KOPT-K1 (cell line): ENCODE measurements at regions not wholly inside any gene's neighbourhood (a gene's known extent, or its start where the extent isn't known, plus 50 kb on each side); places are given as distances from the start of the nearest gene placed in this dataset.

Experiments used
- H3K27ac ChIP-seq: fragments of 200-600 bp; sonication (generic); 2 replicates; pipeline ENCODE4 v1.5.1; 2016; ENCODE audit warnings: antibody characterized with exemption, mild to moderate bottlenecking, low read depth, low read length; ENCODE audit not compliant: poor library complexity, severe bottlenecking
- H3K36me3 ChIP-seq: fragments of 200-600 bp; sonication (generic); 2 replicates; pipeline ENCODE4 v1.5.1; 2017; ENCODE audit warnings: antibody characterized with exemption, mild to moderate bottlenecking, low read length, moderate library complexity; ENCODE audit not compliant: insufficient read depth
- H3K9me3 ChIP-seq: fragments of 200-600 bp; sonication (generic); 2 replicates; pipeline ENCODE4 v1.5.1; 2017; ENCODE audit warnings: antibody characterized with exemption, low read length, mild to moderate bottlenecking; ENCODE audit not compliant: insufficient read depth, poor library complexity, severe bottlenecking

- Histone ChIP-seq H3K36me3 (no peaks in the 10 kb centered on the region), H3K27ac (no peak overlapping the region), H3K9me3 (no peaks in the 10 kb centered on the region)
These were observed 2306.6 kb upstream of the AGA start for GRCh38 chr4:179748837-179749236.

DNA sequence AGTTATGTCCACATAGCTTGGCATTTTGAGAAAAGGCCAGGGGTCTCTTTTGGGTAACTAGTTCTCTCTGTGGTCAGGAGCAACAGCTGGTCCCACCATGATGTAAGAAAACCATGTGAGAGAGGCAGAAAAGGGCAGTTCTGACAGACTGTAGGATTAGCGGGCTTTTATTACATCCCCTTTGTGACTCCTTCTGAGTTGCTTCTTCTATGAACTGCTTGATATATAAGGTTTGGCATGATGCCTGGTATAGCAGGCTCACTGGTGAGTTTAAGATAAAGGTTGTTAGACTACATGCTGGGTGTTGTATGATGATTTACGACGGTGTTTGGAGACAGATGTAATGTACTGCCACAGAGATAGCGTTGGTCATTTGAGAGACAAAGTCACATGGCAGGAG is 2308.1 kb upstream of the AGA start:
- no peak overlapping the region for H3K27ac ChIP-seq
- no peaks in the 10 kb centered on the region for H3K9me3 ChIP-seq
- H3K36me3 ChIP-seq, result no peaks in the 10 kb centered on the region

- Histone ChIP-seq H3K27ac (no peak overlapping the region), H3K9me3 (no peaks in the 10 kb centered on the region)
These were observed 2309.4 kb upstream of the AGA start for GRCh38 chr4:179751669-179752068.

DNA sequence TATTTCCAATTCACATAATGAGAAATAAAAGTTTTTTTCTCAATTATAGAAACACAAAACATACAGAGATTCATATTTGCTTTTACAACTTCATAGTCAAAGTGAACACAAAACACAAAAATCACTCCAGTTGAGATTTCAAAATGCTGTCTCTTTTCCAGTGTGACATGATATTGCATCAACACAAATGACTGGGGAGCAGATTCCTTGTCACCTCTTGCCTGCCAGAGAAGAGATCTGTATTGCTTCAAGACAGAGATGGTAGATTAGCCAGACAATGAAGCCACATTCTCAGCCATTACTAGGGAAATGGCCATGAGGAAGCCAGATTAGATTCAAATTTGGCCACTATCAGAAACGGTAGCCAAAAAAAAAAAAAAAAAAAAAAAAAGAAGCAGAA is 2313.1 kb upstream of the AGA start:
- no peaks in the 10 kb centered on the region for H3K9me3 ChIP-seq
- H3K27ac ChIP-seq, result no peak overlapping the region
- H3K36me3 ChIP-seq, result no peaks in the 10 kb centered on the region

More at GRCh38 chr4:179751669-179752068, 2309.4 kb upstream of the AGA start:
- no peaks in the 10 kb centered on the region for H3K36me3 ChIP-seq

DNA sequence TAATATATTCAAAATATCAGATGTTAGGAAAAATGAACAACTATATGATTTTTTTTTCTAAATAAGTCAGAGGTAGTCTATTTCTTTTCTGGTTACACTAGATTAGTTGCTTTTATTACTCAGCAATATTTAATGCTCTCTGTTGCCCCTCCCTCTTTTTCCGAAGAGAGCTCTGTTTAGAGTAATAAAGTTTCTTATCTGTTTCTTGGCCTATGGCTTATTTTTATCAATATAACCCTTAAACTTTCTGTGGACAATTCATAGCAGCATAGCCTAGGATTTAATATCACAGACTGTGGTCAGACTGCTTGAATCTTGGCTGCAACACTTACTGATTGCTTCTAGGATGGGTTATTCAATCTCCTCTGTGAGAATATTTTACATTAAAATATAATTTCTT is 2315.4 kb upstream of the AGA start:
- Histone ChIP-seq H3K36me3 (no peaks in the 10 kb centered on the region), H3K9me3 (no peaks in the 10 kb centered on the region), H3K27ac (no peak overlapping the region)

DNA sequence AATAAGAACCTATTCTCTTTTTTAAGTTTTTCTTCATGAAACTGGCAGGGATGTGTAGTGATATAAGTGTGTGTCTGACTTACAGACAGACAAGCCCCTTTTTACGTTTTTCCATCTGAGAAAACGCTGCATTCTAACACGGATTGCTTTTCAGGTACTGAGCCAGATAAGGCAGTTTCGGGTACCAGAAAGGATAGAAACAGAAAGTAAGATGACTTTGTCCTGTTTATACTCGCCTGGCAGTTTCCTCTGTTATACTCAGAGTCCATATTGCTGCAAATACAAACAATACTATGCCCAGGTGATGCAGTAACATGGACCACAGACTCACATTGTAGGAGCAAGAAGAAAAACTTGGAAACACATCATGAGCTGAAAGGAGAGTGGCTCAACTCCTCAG is 2320.6 kb upstream of the AGA start:
- no peaks in the 10 kb centered on the region for H3K9me3 ChIP-seq
- no peak overlapping the region for H3K27ac ChIP-seq
- H3K36me3 ChIP-seq, result no peaks in the 10 kb centered on the region

DNA sequence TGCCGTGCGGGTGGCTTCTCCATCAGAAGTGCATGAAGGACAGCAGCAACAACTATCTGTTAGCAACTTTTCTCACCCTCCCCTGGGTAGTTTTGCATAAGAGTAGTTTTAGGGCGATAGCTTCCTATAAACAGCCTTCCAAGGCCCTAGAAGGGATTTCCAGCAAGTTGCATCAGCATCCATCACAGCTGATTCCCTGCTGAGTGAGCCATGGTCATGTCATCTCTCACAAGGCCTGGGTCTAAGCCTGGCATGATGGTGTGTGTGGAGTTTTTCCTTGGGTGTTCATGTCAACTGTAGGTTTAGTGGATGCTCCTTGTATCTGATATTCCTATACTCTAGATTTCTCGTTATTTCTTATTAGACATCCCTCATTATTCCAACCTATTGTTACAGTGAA is 2324.7 kb upstream of the AGA start:
- Histone ChIP-seq H3K27ac (no peak overlapping the region), H3K9me3 (no peaks in the 10 kb centered on the region), H3K36me3 (no peaks in the 10 kb centered on the region)

- H3K9me3 ChIP-seq, result no peaks in the 10 kb centered on the region
- no peak overlapping the region for H3K27ac ChIP-seq
- no peaks in the 10 kb centered on the region for H3K36me3 ChIP-seq
These were observed 2326.8 kb upstream of the AGA start for GRCh38 chr4:179768996-179769395.

DNA sequence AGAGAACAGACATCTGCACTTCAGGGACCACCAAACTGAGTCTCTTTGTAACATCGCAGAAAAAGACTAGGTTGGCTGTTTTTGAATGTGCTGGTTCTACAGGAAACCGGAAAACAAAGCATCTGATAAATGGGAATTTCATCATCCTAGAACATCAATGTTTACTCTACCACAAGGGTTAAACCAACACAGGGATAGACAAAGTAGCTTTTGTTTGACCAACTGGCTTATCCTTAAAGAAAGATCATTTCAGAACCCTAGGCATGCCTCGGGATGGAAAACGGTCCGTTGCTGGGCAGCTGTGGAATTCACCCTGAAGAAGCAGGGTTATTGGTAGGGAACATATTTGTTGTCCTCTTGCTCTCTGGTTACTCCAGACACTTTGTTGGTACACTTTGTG is 2355.5 kb upstream of the AGA start:
- H3K9me3 ChIP-seq, result no peaks in the 10 kb centered on the region
- H3K27ac ChIP-seq, result no peak overlapping the region
- no peaks in the 10 kb centered on the region for H3K36me3 ChIP-seq

DNA sequence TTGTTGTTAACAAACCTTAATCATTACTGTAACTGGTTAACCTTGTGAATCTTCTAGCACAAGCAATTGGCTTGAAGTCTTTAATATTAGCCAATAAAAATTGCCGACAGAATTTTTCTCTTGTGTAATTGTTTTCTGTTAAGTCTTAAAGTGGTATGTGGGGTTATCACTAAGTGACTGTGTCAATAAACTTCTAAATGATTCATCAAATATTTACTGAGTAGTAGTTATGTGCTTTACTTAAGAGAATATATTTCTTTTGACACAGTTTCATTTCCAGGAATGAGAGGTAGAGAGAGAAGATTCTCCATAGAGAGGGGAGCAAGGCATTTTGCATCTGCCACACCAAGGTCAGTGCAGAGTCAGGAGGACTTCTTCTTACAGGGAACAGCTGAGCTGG is 2361.6 kb upstream of the AGA start:
- no peaks in the 10 kb centered on the region for H3K9me3 ChIP-seq
- no peaks in the 10 kb centered on the region for H3K36me3 ChIP-seq
- no peak overlapping the region for H3K27ac ChIP-seq

DNA sequence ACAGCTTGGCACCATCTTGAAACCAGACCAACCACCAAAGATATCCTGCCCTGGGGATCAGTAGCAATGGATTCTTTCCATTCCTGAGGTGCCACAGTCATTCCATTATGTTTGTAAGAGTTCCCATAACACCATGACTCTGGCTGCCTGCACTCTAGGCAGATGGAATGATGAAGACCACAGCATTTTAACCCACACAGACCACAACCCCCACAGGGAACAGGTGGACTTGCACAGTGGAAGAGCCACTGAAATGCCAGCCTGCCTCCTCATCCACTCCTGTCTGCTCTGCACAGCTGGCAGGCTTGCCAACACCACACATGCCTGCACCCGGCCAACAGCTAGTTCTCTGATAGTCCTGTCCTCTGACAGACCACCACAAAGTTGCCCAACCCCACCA is 2362.2 kb upstream of the AGA start:
- Histone ChIP-seq H3K36me3 (no peaks in the 10 kb centered on the region), H3K27ac (no peak overlapping the region), H3K9me3 (no peaks in the 10 kb centered on the region)

- no peaks in the 10 kb centered on the region for H3K36me3 ChIP-seq
- no peak overlapping the region for H3K27ac ChIP-seq
- no peaks in the 10 kb centered on the region for H3K9me3 ChIP-seq
These were observed 2375.1 kb upstream of the AGA start for GRCh38 chr4:179817317-179817716.

- H3K36me3 ChIP-seq, result no peaks in the 10 kb centered on the region
- H3K27ac ChIP-seq, result no peak overlapping the region
- no peaks in the 10 kb centered on the region for H3K9me3 ChIP-seq
These were observed 2381.1 kb upstream of the AGA start for GRCh38 chr4:179823342-179823741.

DNA sequence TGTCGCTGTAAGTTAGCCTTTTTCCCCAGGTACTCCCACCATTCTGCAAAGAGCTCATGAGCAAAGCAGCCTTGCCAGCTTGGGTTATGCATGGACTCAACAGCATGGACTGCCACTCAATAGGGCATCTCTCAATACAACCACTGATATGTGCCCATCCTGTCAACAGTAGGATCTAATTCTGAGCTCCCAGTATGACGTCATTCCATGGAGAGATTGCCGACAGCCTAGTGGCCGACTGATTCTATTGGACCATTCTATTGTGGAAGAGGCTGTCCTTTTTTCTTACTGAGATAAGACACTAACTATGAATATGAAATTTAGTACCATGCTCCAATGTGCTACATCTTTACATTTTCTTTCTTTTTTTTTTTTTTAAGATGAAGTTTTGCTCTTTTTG is 2389.0 kb upstream of the AGA start:
- Histone ChIP-seq H3K27ac (no peak overlapping the region), H3K36me3 (no peaks in the 10 kb centered on the region), H3K9me3 (no peaks in the 10 kb centered on the region)

DNA sequence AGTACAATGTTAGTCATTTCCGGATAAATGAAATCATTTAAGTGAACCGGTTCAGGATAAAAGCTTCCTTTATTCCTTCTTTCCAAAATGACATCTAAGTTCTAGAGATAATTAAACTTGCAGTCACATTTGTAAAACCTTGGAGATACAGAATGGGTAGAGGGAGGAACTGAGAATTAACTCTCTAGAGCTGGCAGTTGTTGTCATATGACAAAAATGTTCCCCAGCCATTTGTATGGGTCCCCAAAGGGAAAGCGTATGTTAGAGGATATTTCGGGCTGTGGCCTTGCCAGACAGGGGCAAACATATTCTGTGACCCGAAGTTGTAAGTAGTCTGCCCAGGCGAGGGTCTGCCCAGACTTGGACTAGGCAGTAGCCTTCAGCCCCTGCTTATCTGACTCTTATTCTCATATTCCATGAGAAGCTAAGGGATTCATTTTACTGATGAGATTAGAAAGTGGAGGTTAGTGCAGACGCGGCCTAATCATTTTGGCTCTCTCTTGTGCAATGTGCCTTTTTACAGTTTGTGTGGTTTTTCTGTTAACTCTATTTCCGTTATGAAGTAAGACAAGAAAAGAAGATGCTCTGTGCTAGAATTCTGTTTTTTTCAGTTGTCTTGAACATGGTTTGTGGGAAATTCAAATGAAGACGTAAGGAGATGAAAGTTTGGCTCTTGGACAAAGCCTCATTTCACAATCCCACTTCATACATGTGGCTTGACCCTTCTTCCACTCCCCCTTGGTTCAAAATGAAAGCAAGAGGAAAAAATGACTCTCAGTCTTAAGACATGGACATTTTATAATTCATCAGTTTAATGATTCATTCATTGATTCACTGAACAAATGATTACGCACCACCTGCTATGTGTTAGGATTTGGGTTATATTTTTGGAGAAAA is 2394.2 kb upstream of the AGA start:
- Histone ChIP-seq H3K9me3 (no peaks in the 10 kb centered on the region), H3K27ac (no peak overlapping the region)

DNA sequence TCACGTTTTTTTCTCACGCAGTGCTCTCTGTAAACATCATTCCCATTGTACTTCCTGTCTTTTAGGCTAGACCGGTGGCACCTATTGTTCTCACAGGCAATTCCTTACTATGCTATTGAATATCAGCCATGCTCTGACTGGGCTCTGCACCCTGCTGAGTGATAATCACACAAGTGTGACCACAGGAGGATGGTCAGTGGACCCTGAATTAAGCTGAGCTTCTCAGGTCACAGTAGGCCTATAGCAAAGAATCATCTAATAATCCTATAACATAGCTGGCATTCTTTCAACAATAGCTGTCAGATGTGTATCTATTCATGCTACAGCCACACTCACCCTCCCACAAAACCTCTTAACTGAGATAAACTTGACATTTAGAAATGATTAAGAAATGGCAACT is 2399.8 kb upstream of the TENM3 start:
- no peaks in the 10 kb centered on the region for H3K36me3 ChIP-seq
- no peaks in the 10 kb centered on the region for H3K9me3 ChIP-seq
- no peak overlapping the region for H3K27ac ChIP-seq

More for the DNA sequence above, 2394.2 kb upstream of the AGA start:
- no peaks in the 10 kb centered on the region for H3K36me3 ChIP-seq
